Astrocyte of the spinal cord (primary cell): ENCODE measurements at regions not wholly inside any gene's neighbourhood (a gene's known extent, or its start where the extent isn't known, plus 50 kb on each side); places are given as distances from the start of the nearest gene placed in this dataset.
A peak's percentile ranks its signal among the peaks of the same experiment; 100 is the strongest.

ENCODE experiments used
- DNase-seq: peaks from one replicate; pipeline ENCODE4 v3.0.0; 2011; ENCODE audit warnings: low read depth, low spot score
- H3K4me3 ChIP-seq: 2 replicates; pipeline ENCODE4 v1.5.1; 2011; ENCODE audit warnings: low read depth, mild to moderate bottlenecking, low read length, moderate library complexity
- CTCF ChIP-seq: IDR thresholded peaks from 2 replicates; pipeline ENCODE4 v1.5.1; 2012; ENCODE audit warnings: low read depth, mild to moderate bottlenecking, low read length, inconsistent platforms
- in situ Hi-C: cut with HindIII; loops from 2 replicates; pipeline ENCODE4 v1.10.0; 2017; ENCODE audit warnings: low sequenced_read_pairs

- no peak overlapping the region for H3K4me3 ChIP-seq
- in situ Hi-C loops, result no loop called here
- no peak for TF ChIP-seq CTCF
- peak; percentile 76 for DNase-seq
These were observed 70.8 kb upstream of the MEOX2 start for GRCh38 chr7:15757041-15758000.

- TF ChIP-seq CTCF, result no peak
- in situ Hi-C loops, result no loop called here
- H3K4me3 ChIP-seq, result no peak overlapping the region
- peak; percentile 32 for DNase-seq
These were observed 68.6 kb upstream of the MEOX2 start for GRCh38 chr7:15755061-15755460.

- in situ Hi-C loops, result no loop called here
- TF ChIP-seq CTCF, result no peak
- H3K4me3 ChIP-seq, result no peak overlapping the region
- DNase-seq, result peak; percentile 22
These were observed 67.5 kb upstream of the MEOX2 start for GRCh38 chr7:15753887-15754579.

- H3K4me3 ChIP-seq, result no peak overlapping the region
- no peak for TF ChIP-seq CTCF
- in situ Hi-C loops, result no loop called here
- peak; percentile 26 for DNase-seq
These were observed 65.9 kb upstream of the MEOX2 start for GRCh38 chr7:15752377-15752776.

GRCh38 chr7:15751191-15751701 lies 64.8 kb upstream of the MEOX2 start:
- in situ Hi-C loops, result no loop called here
- no peak overlapping the region for H3K4me3 ChIP-seq
- DNase-seq, result peak; percentile 72
- TF ChIP-seq CTCF, result no peak

- in situ Hi-C loops, result no loop called here
- no peak overlapping the region for H3K4me3 ChIP-seq
- no peak for TF ChIP-seq CTCF
- DNase-seq, result peak; percentile 58
These were observed 64.2 kb upstream of the MEOX2 start for GRCh38 chr7:15750727-15751126.
